Calu3 (cell line): ENCODE measurements at regions not wholly inside any gene's neighbourhood (a gene's known extent, or its start where the extent isn't known, plus 50 kb on each side); places are given as distances from the start of the nearest gene placed in this dataset.

Experiments used
- BruUV-seq: library from RNA; stranded (reverse); fragments of 400-500 nt; replicated peaks from 2 replicates; lab custom pipeline; 2021; lab: Mats Ljungman, UMichigan
- CTCF ChIA-PET: fragments of 300-600 bp; sonication (Branson Sonifier 250); formaldehyde crosslinking; loops from one replicate; lab custom pipeline; 2022; ENCODE audit warnings: antibody characterized with exemption; lab: Charles Lee
- DNase-seq: peaks from one replicate; pipeline ENCODE4 v3.0.0; 2022
- H3K27ac Mint-ChIP-seq: one replicate; pipeline ENCODE4 v1.8.0; 2022; ENCODE audit warnings: mixed read lengths; ENCODE audit not compliant: unreplicated experiment
- H3K27me3 Mint-ChIP-seq: one replicate; pipeline ENCODE4 v1.8.0; 2022; ENCODE audit warnings: mixed read lengths; ENCODE audit not compliant: unreplicated experiment
- H3K36me3 Mint-ChIP-seq: one replicate; pipeline ENCODE4 v1.8.0; 2022; ENCODE audit warnings: mild to moderate bottlenecking, moderate library complexity, mixed read lengths; ENCODE audit not compliant: insufficient read depth, unreplicated experiment
- H3K4me1 Mint-ChIP-seq: one replicate; pipeline ENCODE4 v1.8.0; 2022; ENCODE audit warnings: mild to moderate bottlenecking, low read depth, mixed read lengths; ENCODE audit not compliant: unreplicated experiment
- H3K4me3 Mint-ChIP-seq: one replicate; pipeline ENCODE4 v1.8.0; 2022; ENCODE audit warnings: mild to moderate bottlenecking, low read depth, moderate library complexity, mixed read lengths; ENCODE audit not compliant: unreplicated experiment
- H3K9me3 Mint-ChIP-seq: one replicate; pipeline ENCODE4 v1.8.0; 2022; ENCODE audit warnings: low read depth, mixed read lengths; ENCODE audit not compliant: unreplicated experiment
- CTCF ChIP-seq: fragments of 200-600 bp; IDR thresholded peaks from one replicate; pipeline ENCODE4 v1.8.0; 2022; ENCODE audit warnings: antibody characterized with exemption; ENCODE audit not compliant: unreplicated experiment
- intact Hi-C: fragments of 100-400 bp; cut with micrococcal nuclease; formaldehyde crosslinking; loops from one replicate; pipeline ENCODE4 v1.10.0; 2022; ENCODE audit not compliant: unreplicated experiment

DNA sequence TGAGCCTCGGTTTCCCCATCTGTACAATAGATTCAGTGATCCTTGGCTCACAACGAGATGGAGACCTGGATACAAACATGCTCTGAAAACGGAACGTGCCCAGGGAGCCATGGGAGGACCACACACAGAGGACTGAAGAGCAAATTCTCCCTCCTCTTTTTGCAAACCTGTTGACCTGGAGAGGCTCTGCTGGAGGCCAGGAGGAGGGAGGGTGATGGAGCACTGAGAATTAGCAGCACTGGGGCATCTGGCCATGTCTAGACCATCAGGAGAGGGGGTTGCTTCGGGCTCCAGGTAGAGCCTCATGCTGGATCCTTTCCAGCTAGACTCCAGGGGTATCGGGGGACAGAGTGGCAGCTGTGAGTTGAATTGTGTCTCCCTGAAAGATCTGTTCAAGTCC is 97.4 kb upstream of the GPR26 start:
- H3K27me3 Mint-ChIP-seq: peaks cover 36% of the 10 kb centered on the region
- CTCF ChIA-PET: no interaction called here

DNA sequence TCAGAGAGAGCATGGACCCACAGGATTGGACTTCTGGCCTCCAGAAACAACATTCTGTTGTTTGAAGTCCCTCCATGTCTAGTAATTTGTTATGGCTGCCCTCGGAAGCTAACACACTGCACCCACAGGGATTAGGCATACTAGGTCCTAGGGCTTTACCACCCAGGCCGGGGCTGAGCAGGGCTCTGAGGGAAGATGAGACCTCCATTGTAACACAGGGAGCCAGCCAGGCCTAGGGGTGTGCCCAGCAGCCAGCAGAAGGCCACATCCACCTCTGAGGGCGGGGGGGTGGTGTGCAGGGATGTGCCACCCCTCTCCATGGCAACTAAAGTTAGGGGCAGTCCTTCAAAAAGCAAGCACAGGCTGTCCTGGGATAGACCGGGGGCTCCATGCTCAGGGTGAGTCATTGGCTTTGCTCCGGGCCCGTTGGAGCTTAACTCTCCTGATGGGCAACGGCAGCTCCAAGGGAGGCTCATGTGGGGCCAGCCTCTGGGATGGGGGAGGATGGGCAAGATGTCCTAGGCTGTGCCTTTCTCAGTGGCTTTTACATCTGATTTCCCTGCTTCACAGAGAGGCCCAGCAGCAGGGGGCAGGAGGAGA is 96.6 kb upstream of the GPR26 start:
- no peak for DNase-seq
- no TSS peak for BruUV-seq
- Mint-ChIP-seq H3K4me1 (no peaks in the 10 kb centered on the region), H3K27me3 (peaks cover 36% of the 10 kb centered on the region), H3K4me3 (no peak overlapping the region), H3K27ac (no peak overlapping the region), H3K36me3 (no peaks in the 10 kb centered on the region), H3K9me3 (no peaks in the 10 kb centered on the region)
- CTCF ChIA-PET: no interaction called here
- no peak for TF ChIP-seq CTCF
- intact Hi-C loops: no loop called here

More for the DNA sequence above, 97.4 kb upstream of the GPR26 start:
- Mint-ChIP-seq H3K36me3 (no peaks in the 10 kb centered on the region), H3K9me3 (no peaks in the 10 kb centered on the region), H3K4me1 (no peaks in the 10 kb centered on the region), H3K27ac (no peak overlapping the region), H3K4me3 (no peak overlapping the region)
- BruUV-seq: no TSS peak
- intact Hi-C loops: no loop called here
- no peak for TF ChIP-seq CTCF
- no peak for DNase-seq

DNA sequence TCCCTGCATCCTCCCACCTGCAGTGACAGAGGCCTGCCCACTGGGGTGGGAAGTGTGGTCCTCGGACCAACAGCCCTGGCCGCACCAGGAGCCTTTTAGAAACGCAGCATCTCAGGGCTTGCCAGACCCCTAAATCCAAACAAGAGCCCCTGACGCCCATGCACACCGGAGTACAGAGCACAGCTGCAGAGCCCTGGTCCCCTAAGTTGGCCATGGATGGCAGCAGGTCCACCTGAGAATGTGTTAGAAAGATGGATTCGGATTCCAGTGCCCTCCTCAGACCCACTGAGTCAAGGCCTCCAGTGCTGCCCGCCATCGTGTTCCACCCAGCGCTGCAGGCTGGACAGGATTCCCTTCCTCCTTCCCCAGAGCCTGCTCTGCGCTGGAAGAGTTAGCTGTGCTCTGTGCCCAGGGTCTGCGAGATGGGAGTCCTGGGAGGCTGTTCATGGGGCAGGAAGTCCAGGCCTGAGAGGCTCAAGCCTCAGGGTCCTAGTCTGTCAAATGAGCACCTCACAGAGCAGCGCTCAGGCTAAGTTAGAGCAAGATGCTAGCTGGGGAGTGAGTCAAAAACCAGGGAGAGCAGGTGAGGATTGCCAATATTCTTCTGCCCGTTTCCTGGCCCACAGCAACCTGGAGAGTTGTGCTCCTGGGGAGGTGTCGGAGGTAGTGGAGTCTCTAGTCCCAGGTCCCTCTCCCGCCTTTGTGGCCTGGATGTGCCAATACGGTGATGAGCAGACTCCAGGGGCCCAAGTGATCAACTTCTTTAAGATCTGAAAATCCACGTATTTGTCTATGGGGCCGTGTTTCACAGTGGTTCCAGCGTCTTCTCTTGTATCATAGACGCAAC is 95.9 kb upstream of the GPR26 start:
- H3K36me3 Mint-ChIP-seq: no peaks in the 10 kb centered on the region
- no peak for TF ChIP-seq CTCF
- CTCF ChIA-PET: no interaction called here
- no peaks in the 10 kb centered on the region for H3K9me3 Mint-ChIP-seq
- no peaks in the 10 kb centered on the region for H3K4me1 Mint-ChIP-seq
- H3K27ac Mint-ChIP-seq: no peak overlapping the region
- DNase-seq: no peak
- intact Hi-C loops: no loop called here
- H3K27me3 Mint-ChIP-seq: peaks cover 36% of the 10 kb centered on the region
- BruUV-seq: no TSS peak
- H3K4me3 Mint-ChIP-seq: no peak overlapping the region

- no peak overlapping the region for H3K4me3 Mint-ChIP-seq
- H3K27me3 Mint-ChIP-seq: peaks cover 36% of the 10 kb centered on the region
- no TSS peak for BruUV-seq
- no peak for TF ChIP-seq CTCF
- CTCF ChIA-PET: no interaction called here
- H3K27ac Mint-ChIP-seq: no peak overlapping the region
- DNase-seq: no peak
- intact Hi-C loops: no loop called here
- H3K9me3 Mint-ChIP-seq: no peaks in the 10 kb centered on the region
- no peaks in the 10 kb centered on the region for H3K36me3 Mint-ChIP-seq
- H3K4me1 Mint-ChIP-seq: no peaks in the 10 kb centered on the region
These were observed 95.1 kb upstream of the GPR26 start for GRCh38 chr10:123570898-123571515.
